ENCODE measurements at regions not wholly inside any gene's neighbourhood (a gene's known extent, or its start where the extent isn't known, plus 50 kb on each side); places are given as distances from the start of the nearest gene placed in this dataset.

- H3K4me1 ChIP-seq (ENCODE audit: control insufficient read depth, insufficient read depth, low read length), result peaks cover 5% of the 10 kb centered on the region
- H3K4me3 ChIP-seq (ENCODE audit: low read length), result no peak overlapping the region
- H3K36me3 ChIP-seq (ENCODE audit: insufficient read depth, low read length), result no peaks in the 10 kb centered on the region
- H3K4me2 ChIP-seq (ENCODE audit: low read length), result no peak overlapping the region
- H3K9me3 ChIP-seq (replicated peaks; ENCODE audit: low read length), result no peaks in the 10 kb centered on the region
- no peak overlapping the region for H3K9ac ChIP-seq (ENCODE audit: low read depth, low read length)
- no peaks in the 10 kb centered on the region for H3K27me3 ChIP-seq (ENCODE audit: control insufficient read depth, insufficient read depth, low read length)
These were observed 180.9 kb downstream of the KIF18A start for GRCh38 chr11:27926981-27927481.

GRCh38 chr11:27926486-27926885, 181.5 kb downstream of the KIF18A start:
- H3K36me3 ChIP-seq (ENCODE audit: insufficient read depth, low read length), result no peaks in the 10 kb centered on the region
- no peak overlapping the region for H3K9ac ChIP-seq (ENCODE audit: low read depth, low read length)
- peaks cover 5% of the 10 kb centered on the region for H3K4me1 ChIP-seq (ENCODE audit: control insufficient read depth, insufficient read depth, low read length)
- no peaks in the 10 kb centered on the region for H3K9me3 ChIP-seq (replicated peaks; ENCODE audit: low read length)
- H3K4me2 ChIP-seq (ENCODE audit: low read length), result no peak overlapping the region
- no peaks in the 10 kb centered on the region for H3K27me3 ChIP-seq (ENCODE audit: control insufficient read depth, insufficient read depth, low read length)
- H3K4me3 ChIP-seq (ENCODE audit: low read length), result no peak overlapping the region

- H3K9ac ChIP-seq (ENCODE audit: low read depth, low read length), result no peak overlapping the region
- no peaks in the 10 kb centered on the region for H3K36me3 ChIP-seq (ENCODE audit: insufficient read depth, low read length)
- H3K27me3 ChIP-seq (ENCODE audit: control insufficient read depth, insufficient read depth, low read length), result no peaks in the 10 kb centered on the region
- H3K9me3 ChIP-seq (replicated peaks; ENCODE audit: low read length), result no peaks in the 10 kb centered on the region
- H3K4me1 ChIP-seq (ENCODE audit: control insufficient read depth, insufficient read depth, low read length), result no peaks in the 10 kb centered on the region
- H3K4me2 ChIP-seq (ENCODE audit: low read length), result no peak overlapping the region
- H3K4me3 ChIP-seq (ENCODE audit: low read length), result no peak overlapping the region
These were observed 186.5 kb downstream of the KIF18A start for GRCh38 chr11:27921472-27921871.

- Histone ChIP-seq H3K4me3 (ENCODE audit: low read length) (no peak overlapping the region), H3K27me3 (ENCODE audit: control insufficient read depth, insufficient read depth, low read length) (no peaks in the 10 kb centered on the region), H3K9ac (ENCODE audit: low read depth, low read length) (no peak overlapping the region), H3K4me1 (ENCODE audit: control insufficient read depth, insufficient read depth, low read length) (peaks cover 9% of the 10 kb centered on the region), H3K36me3 (ENCODE audit: insufficient read depth, low read length) (no peaks in the 10 kb centered on the region), H3K9me3 (replicated peaks; ENCODE audit: low read length) (no peaks in the 10 kb centered on the region), H3K4me2 (ENCODE audit: low read length) (no peak overlapping the region)
These were observed 191.3 kb downstream of the KIF18A start for GRCh38 chr11:27916541-27917100.

GRCh38 chr11:27914080-27914479, 193.9 kb downstream of the KIF18A start:
- Histone ChIP-seq H3K4me3 (ENCODE audit: low read length) (no peak overlapping the region), H3K9me3 (replicated peaks; ENCODE audit: low read length) (no peaks in the 10 kb centered on the region), H3K4me1 (ENCODE audit: control insufficient read depth, insufficient read depth, low read length) (peaks cover 22% of the 10 kb centered on the region), H3K9ac (ENCODE audit: low read depth, low read length) (no peak overlapping the region), H3K36me3 (ENCODE audit: insufficient read depth, low read length) (no peaks in the 10 kb centered on the region), H3K4me2 (ENCODE audit: low read length) (no peak overlapping the region), H3K27me3 (ENCODE audit: control insufficient read depth, insufficient read depth, low read length) (no peaks in the 10 kb centered on the region)

GRCh38 chr11:27913650-27914049, 194.3 kb downstream of the KIF18A start:
- Histone ChIP-seq H3K9ac (ENCODE audit: low read depth, low read length) (no peak overlapping the region), H3K4me1 (ENCODE audit: control insufficient read depth, insufficient read depth, low read length) (peaks cover 22% of the 10 kb centered on the region), H3K4me2 (ENCODE audit: low read length) (no peak overlapping the region), H3K9me3 (replicated peaks; ENCODE audit: low read length) (no peaks in the 10 kb centered on the region), H3K36me3 (ENCODE audit: insufficient read depth, low read length) (no peaks in the 10 kb centered on the region), H3K4me3 (ENCODE audit: low read length) (no peak overlapping the region), H3K27me3 (ENCODE audit: control insufficient read depth, insufficient read depth, low read length) (no peaks in the 10 kb centered on the region)

GRCh38 chr11:27912916-27913315, 195.0 kb downstream of the KIF18A start:
- Histone ChIP-seq H3K36me3 (ENCODE audit: insufficient read depth, low read length) (no peaks in the 10 kb centered on the region), H3K9ac (ENCODE audit: low read depth, low read length) (no peak overlapping the region), H3K4me1 (ENCODE audit: control insufficient read depth, insufficient read depth, low read length) (peaks cover 26% of the 10 kb centered on the region), H3K4me2 (ENCODE audit: low read length) (no peak overlapping the region), H3K4me3 (ENCODE audit: low read length) (no peak overlapping the region), H3K27me3 (ENCODE audit: control insufficient read depth, insufficient read depth, low read length) (no peaks in the 10 kb centered on the region), H3K9me3 (replicated peaks; ENCODE audit: low read length) (no peaks in the 10 kb centered on the region)

- Histone ChIP-seq H3K27me3 (ENCODE audit: control insufficient read depth, insufficient read depth, low read length) (no peaks in the 10 kb centered on the region), H3K4me2 (ENCODE audit: low read length) (peak overlapping the region; percentile 43), H3K4me3 (ENCODE audit: low read length) (peak overlapping the region; percentile 11), H3K4me1 (ENCODE audit: control insufficient read depth, insufficient read depth, low read length) (peaks cover 34% of the 10 kb centered on the region), H3K9ac (ENCODE audit: low read depth, low read length) (no peak overlapping the region), H3K9me3 (replicated peaks; ENCODE audit: low read length) (no peaks in the 10 kb centered on the region), H3K36me3 (ENCODE audit: insufficient read depth, low read length) (no peaks in the 10 kb centered on the region)
These were observed 197.6 kb downstream of the KIF18A start for GRCh38 chr11:27910186-27910931.

- Histone ChIP-seq H3K9ac (ENCODE audit: low read depth, low read length) (no peak overlapping the region), H3K4me1 (ENCODE audit: control insufficient read depth, insufficient read depth, low read length) (peaks cover 43% of the 10 kb centered on the region), H3K4me2 (ENCODE audit: low read length) (no peak overlapping the region), H3K36me3 (ENCODE audit: insufficient read depth, low read length) (no peaks in the 10 kb centered on the region), H3K4me3 (ENCODE audit: low read length) (no peak overlapping the region), H3K9me3 (replicated peaks; ENCODE audit: low read length) (no peaks in the 10 kb centered on the region), H3K27me3 (ENCODE audit: control insufficient read depth, insufficient read depth, low read length) (no peaks in the 10 kb centered on the region)
These were observed 198.6 kb downstream of the KIF18A start for GRCh38 chr11:27909386-27909785.

GRCh38 chr11:27908621-27909020, 199.3 kb downstream of the KIF18A start:
- H3K4me2 ChIP-seq (ENCODE audit: low read length), result no peak overlapping the region
- no peaks in the 10 kb centered on the region for H3K27me3 ChIP-seq (ENCODE audit: control insufficient read depth, insufficient read depth, low read length)
- H3K36me3 ChIP-seq (ENCODE audit: insufficient read depth, low read length), result no peaks in the 10 kb centered on the region
- H3K9ac ChIP-seq (ENCODE audit: low read depth, low read length), result no peak overlapping the region
- no peaks in the 10 kb centered on the region for H3K9me3 ChIP-seq (replicated peaks; ENCODE audit: low read length)
- no peak overlapping the region for H3K4me3 ChIP-seq (ENCODE audit: low read length)
- peaks cover 47% of the 10 kb centered on the region for H3K4me1 ChIP-seq (ENCODE audit: control insufficient read depth, insufficient read depth, low read length)

- no peaks in the 10 kb centered on the region for H3K36me3 ChIP-seq (ENCODE audit: insufficient read depth, low read length)
- no peak overlapping the region for H3K4me2 ChIP-seq (ENCODE audit: low read length)
- H3K4me1 ChIP-seq (ENCODE audit: control insufficient read depth, insufficient read depth, low read length), result peaks cover 51% of the 10 kb centered on the region
- H3K9me3 ChIP-seq (replicated peaks; ENCODE audit: low read length), result no peaks in the 10 kb centered on the region
- no peaks in the 10 kb centered on the region for H3K27me3 ChIP-seq (ENCODE audit: control insufficient read depth, insufficient read depth, low read length)
- no peak overlapping the region for H3K4me3 ChIP-seq (ENCODE audit: low read length)
- H3K9ac ChIP-seq (ENCODE audit: low read depth, low read length), result no peak overlapping the region
These were observed 200.4 kb downstream of the KIF18A start for GRCh38 chr11:27907530-27907929.

GRCh38 chr11:27907091-27907490, 200.9 kb downstream of the KIF18A start:
- Histone ChIP-seq H3K36me3 (ENCODE audit: insufficient read depth, low read length) (no peaks in the 10 kb centered on the region), H3K9ac (ENCODE audit: low read depth, low read length) (no peak overlapping the region), H3K27me3 (ENCODE audit: control insufficient read depth, insufficient read depth, low read length) (no peaks in the 10 kb centered on the region), H3K9me3 (replicated peaks; ENCODE audit: low read length) (no peaks in the 10 kb centered on the region), H3K4me2 (ENCODE audit: low read length) (no peak overlapping the region), H3K4me1 (ENCODE audit: control insufficient read depth, insufficient read depth, low read length) (peaks cover 54% of the 10 kb centered on the region), H3K4me3 (ENCODE audit: low read length) (no peak overlapping the region)

Measured in skeletal muscle satellite cell (primary cell).